ENCODE measurements at regions not wholly inside any gene's neighbourhood (a gene's known extent, or its start where the extent isn't known, plus 50 kb on each side); places are given as distances from the start of the nearest gene placed in this dataset.

- DNase-seq (ENCODE audit: extremely low spot score in 2 of 2), result no peak
- Histone ChIP-seq H3K4me1 (no peaks in the 10 kb centered on the region), H3K4me3 (no peak overlapping the region), H3K27ac (no peak overlapping the region), H3K36me3 (no peaks in the 10 kb centered on the region), H3K27me3 (no peaks in the 10 kb centered on the region), H3K9me3 (no peaks in the 10 kb centered on the region)
- intact Hi-C loops (cut with DNase I), result no loop called here
- TF ChIP-seq POLR2A (IDR thresholded peaks at IDR 0.05), result no peak
Observed at GRCh38 chr12:20259786-20260185, 108.6 kb upstream of the PDE3A start.

- no peak overlapping the region for H3K27ac ChIP-seq
- intact Hi-C loops (cut with DNase I), result no loop called here
- H3K4me1 ChIP-seq, result no peaks in the 10 kb centered on the region
- no peak for TF ChIP-seq CTCF (IDR thresholded peaks at IDR 0.05)
- no peaks in the 10 kb centered on the region for H3K9me3 ChIP-seq
- no peaks in the 10 kb centered on the region for H3K27me3 ChIP-seq
- DNase-seq (ENCODE audit: extremely low spot score in 2 of 2), result no peak
- H3K36me3 ChIP-seq, result no peaks in the 10 kb centered on the region
- no peak overlapping the region for H3K4me3 ChIP-seq
Observed at GRCh38 chr12:20260851-20261250, 107.5 kb upstream of the PDE3A start.

- TF ChIP-seq CTCF (IDR thresholded peaks at IDR 0.05) (no peak), POLR2A (IDR thresholded peaks at IDR 0.05) (no peak), POLR2AphosphoS5 (IDR thresholded peaks at IDR 0.05; ENCODE audit: insufficient read depth in 1 of 2, low read depth in 1 of 2) (no peak)
- intact Hi-C loops (cut with DNase I), result no loop called here
- H3K36me3 ChIP-seq, result no peaks in the 10 kb centered on the region
- DNase-seq (ENCODE audit: extremely low spot score in 2 of 2), result no peak
- H3K27me3 ChIP-seq, result no peaks in the 10 kb centered on the region
- H3K27ac ChIP-seq, result no peak overlapping the region
- H3K9me3 ChIP-seq, result no peaks in the 10 kb centered on the region
- H3K4me3 ChIP-seq, result no peak overlapping the region
- no peaks in the 10 kb centered on the region for H3K4me1 ChIP-seq
Observed at GRCh38 chr12:20262119-20262518, 106.2 kb upstream of the PDE3A start.

GRCh38 chr12:20264026-20264425 is 104.3 kb upstream of the PDE3A start:
- Histone ChIP-seq H3K27me3 (no peaks in the 10 kb centered on the region), H3K9me3 (no peaks in the 10 kb centered on the region), H3K36me3 (no peaks in the 10 kb centered on the region), H3K27ac (no peak overlapping the region), H3K4me1 (no peaks in the 10 kb centered on the region), H3K4me3 (no peak overlapping the region)
- intact Hi-C loops (cut with DNase I), result no loop called here
- TF ChIP-seq POLR2A (IDR thresholded peaks at IDR 0.05), result no peak
- TF ChIP-seq CTCF (IDR thresholded peaks at IDR 0.05), result no peak
- TF ChIP-seq POLR2AphosphoS5 (IDR thresholded peaks at IDR 0.05; ENCODE audit: insufficient read depth in 1 of 2, low read depth in 1 of 2), result no peak
- DNase-seq (ENCODE audit: extremely low spot score in 2 of 2), result no peak

GRCh38 chr12:20264608-20265114 is 103.7 kb upstream of the PDE3A start:
- H3K36me3 ChIP-seq, result no peaks in the 10 kb centered on the region
- no peak overlapping the region for H3K27ac ChIP-seq
- intact Hi-C loops (cut with DNase I), result no loop called here

More at GRCh38 chr12:20264608-20265114, 103.7 kb upstream of the PDE3A start:
- Histone ChIP-seq H3K9me3 (no peaks in the 10 kb centered on the region), H3K27me3 (no peaks in the 10 kb centered on the region), H3K4me1 (no peaks in the 10 kb centered on the region), H3K4me3 (no peak overlapping the region)
- no peak for DNase-seq (ENCODE audit: extremely low spot score in 2 of 2)
- TF ChIP-seq CTCF (IDR thresholded peaks at IDR 0.05) (no peak), POLR2AphosphoS5 (IDR thresholded peaks at IDR 0.05; ENCODE audit: insufficient read depth in 1 of 2, low read depth in 1 of 2) (no peak), POLR2A (IDR thresholded peaks at IDR 0.05) (no peak)
